BE2C (cell line): ENCODE measurements at regions not wholly inside any gene's neighbourhood (a gene's known extent, or its start where the extent isn't known, plus 50 kb on each side); places are given as distances from the start of the nearest gene placed in this dataset.

Experiments
- DNase-seq: peaks from one replicate; pipeline ENCODE4 v3.0.0-alpha.2; 2020
- H3K27me3 ChIP-seq: fragments of 250-450 bp; sonication (Bioruptor Pico); 2 replicates; pipeline ENCODE4 v1.5.1; 2020; ENCODE audit warnings: mild to moderate bottlenecking
- H3K36me3 ChIP-seq: fragments of 250-450 bp; sonication (Bioruptor Pico); 2 replicates; pipeline ENCODE4 v1.5.1; 2020; ENCODE audit warnings: mild to moderate bottlenecking
- H3K4me1 ChIP-seq: fragments of 250-450 bp; sonication (Bioruptor Pico); 2 replicates; pipeline ENCODE4 v1.5.1; 2020
- H3K4me3 ChIP-seq: 2 replicates; pipeline ENCODE4 v1.5.1; 2011; ENCODE audit warnings: low read depth, low read length
- H3K9me3 ChIP-seq: fragments of 250-450 bp; sonication (Bioruptor Pico); 2 replicates; pipeline ENCODE4 v1.5.1; 2020
- CTCF ChIP-seq: IDR thresholded peaks from 2 replicates; pipeline ENCODE4 v1.5.1; 2012; ENCODE audit warnings: mild to moderate bottlenecking, low read depth, low read length

GRCh38 chr11:27842290-27842689, 142.0 kb upstream of the BDNF start:
- H3K4me3 ChIP-seq: no peak overlapping the region
- no peak for TF ChIP-seq CTCF
- DNase-seq: no peak
- no peaks in the 10 kb centered on the region for H3K9me3 ChIP-seq
- no peaks in the 10 kb centered on the region for H3K36me3 ChIP-seq
- no peaks in the 10 kb centered on the region for H3K4me1 ChIP-seq
- no peaks in the 10 kb centered on the region for H3K27me3 ChIP-seq

- Histone ChIP-seq H3K9me3 (no peaks in the 10 kb centered on the region), H3K27me3 (no peaks in the 10 kb centered on the region), H3K36me3 (no peaks in the 10 kb centered on the region), H3K4me3 (no peak overlapping the region), H3K4me1 (no peaks in the 10 kb centered on the region)
- DNase-seq: no peak
- TF ChIP-seq CTCF: no peak
These were observed 140.8 kb upstream of the BDNF start for GRCh38 chr11:27841023-27841422.

GRCh38 chr11:27839226-27839913, 139.1 kb upstream of the BDNF start:
- H3K4me1 ChIP-seq: no peaks in the 10 kb centered on the region
- no peaks in the 10 kb centered on the region for H3K9me3 ChIP-seq
- H3K27me3 ChIP-seq: no peaks in the 10 kb centered on the region
- H3K36me3 ChIP-seq: no peaks in the 10 kb centered on the region
- no peak overlapping the region for H3K4me3 ChIP-seq
- DNase-seq: no peak
- 0 out of 2 replicates have a peak, but pooled peaks have one; percentile 16 for TF ChIP-seq CTCF

- no peak for TF ChIP-seq CTCF
These were observed 138.4 kb upstream of the BDNF start for GRCh38 chr11:27838674-27839073.

GRCh38 chr11:27837895-27838563, 137.8 kb upstream of the BDNF start:
- H3K27me3 ChIP-seq: no peaks in the 10 kb centered on the region
- TF ChIP-seq CTCF: no peak
- H3K36me3 ChIP-seq: no peaks in the 10 kb centered on the region
- H3K9me3 ChIP-seq: no peaks in the 10 kb centered on the region
- DNase-seq: no peak
- H3K4me3 ChIP-seq: no peak overlapping the region
- no peaks in the 10 kb centered on the region for H3K4me1 ChIP-seq

More at GRCh38 chr11:27838674-27839073, 138.4 kb upstream of the BDNF start:
- no peaks in the 10 kb centered on the region for H3K27me3 ChIP-seq
- no peaks in the 10 kb centered on the region for H3K9me3 ChIP-seq
- H3K36me3 ChIP-seq: no peaks in the 10 kb centered on the region
- H3K4me1 ChIP-seq: no peaks in the 10 kb centered on the region
- no peak overlapping the region for H3K4me3 ChIP-seq
- no peak for DNase-seq

GRCh38 chr11:27830206-27830605, 130.0 kb upstream of the BDNF start:
- Histone ChIP-seq H3K27me3 (no peaks in the 10 kb centered on the region), H3K4me3 (no peak overlapping the region), H3K9me3 (no peaks in the 10 kb centered on the region), H3K36me3 (no peaks in the 10 kb centered on the region), H3K4me1 (no peaks in the 10 kb centered on the region)
- DNase-seq: no peak
- no peak for TF ChIP-seq CTCF
